Left ventricle myocardium superior (tissue), 1 donor: ENCODE measurements at regions not wholly inside any gene's neighbourhood (a gene's known extent, or its start where the extent isn't known, plus 50 kb on each side); places are given as distances from the start of the nearest gene placed in this dataset.

Experiments used
- ATAC-seq: fragments of 200-7000 bp; cut with Tn5 transposase; one replicate; pipeline ENCODE4 v1.9.1; 2020; ENCODE audit warnings: mild to moderate bottlenecking, moderate library complexity
- DNase-seq: peaks from one replicate; pipeline ENCODE4 v3.0.0-alpha.2; 2020
- intact Hi-C: fragments of 100-400 bp; cut with micrococcal nuclease; formaldehyde crosslinking; loops from one replicate; pipeline ENCODE4 v1.11.0; 2022
- donor health status: DM: no; HTN: yes; CAD: no; lungs with severe emphysema.

DNA sequence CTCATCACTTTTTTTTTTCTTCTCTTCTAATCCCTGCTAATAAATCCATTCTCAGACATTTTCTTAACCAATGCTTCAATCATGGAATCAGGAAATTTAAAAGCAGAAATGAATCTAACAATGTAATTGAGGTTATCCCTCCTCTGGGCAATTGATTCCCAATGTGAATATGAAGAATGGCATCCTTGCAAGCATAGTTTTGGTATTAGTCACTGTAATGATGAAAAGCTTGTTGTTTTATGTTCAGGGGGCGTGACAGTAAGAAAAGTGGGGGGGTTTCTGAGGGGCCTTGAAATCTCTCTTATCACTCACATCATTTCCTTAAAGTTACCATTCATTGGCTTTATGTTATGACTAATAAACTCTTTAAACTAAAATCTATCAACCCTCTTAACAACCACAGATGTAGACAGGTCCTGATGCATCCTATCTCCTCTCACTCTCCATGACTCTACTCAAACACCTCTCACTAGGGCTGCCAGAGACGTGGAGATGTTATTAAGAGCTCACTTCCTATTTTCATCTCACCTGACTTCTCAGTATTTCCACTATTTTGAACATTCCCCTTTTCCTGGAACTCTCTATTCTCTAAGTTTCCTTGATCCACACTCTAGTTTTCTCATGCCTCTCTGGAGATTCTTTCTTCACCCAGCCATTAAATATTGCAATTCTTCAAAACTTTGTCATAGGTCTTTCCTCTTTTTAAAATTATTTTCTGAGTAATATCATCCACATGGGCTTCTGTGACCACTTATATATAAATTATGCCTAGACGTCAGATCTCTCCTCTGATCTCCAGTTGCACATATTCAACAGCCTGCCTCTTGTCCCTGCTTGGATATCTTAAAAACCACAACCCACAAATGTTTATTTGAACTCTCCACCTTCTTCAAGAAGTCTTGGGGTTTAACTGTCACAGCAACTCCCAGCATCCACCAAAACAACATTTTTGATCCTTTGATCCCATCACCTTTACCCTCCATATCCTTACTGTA lies 332.9 kb downstream of the CDH2 start:
- intact Hi-C loops = no loop called here
- DNase-seq (no peak), ATAC-seq (no peak)

GRCh38 chr18:27839141-27839540 lies 337.8 kb downstream of the CDH2 start:
- ATAC-seq (no peak), DNase-seq (no peak)
- intact Hi-C loops = no loop called here

DNA sequence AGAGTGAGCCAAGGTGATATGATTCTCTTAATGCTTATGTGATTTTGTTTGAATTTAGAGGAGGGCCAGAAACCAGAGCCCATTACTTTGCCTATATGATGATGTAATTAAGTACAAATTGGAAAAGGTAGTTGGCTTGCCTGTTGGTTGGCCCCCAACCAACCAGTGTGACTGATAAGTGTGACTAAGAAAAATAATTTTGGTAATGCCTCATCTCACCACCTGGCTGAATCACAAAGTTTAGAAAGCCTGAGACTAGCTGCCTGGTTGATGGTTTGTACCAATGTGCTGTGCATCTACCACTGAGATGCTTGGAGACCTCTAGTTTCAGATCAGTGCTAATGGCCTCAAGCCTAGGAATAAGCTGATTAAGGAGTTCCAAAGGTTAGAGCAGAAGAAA lies 338.7 kb downstream of the CDH2 start:
- no peak for ATAC-seq
- DNase-seq = no peak
- intact Hi-C loops = no loop called here

DNA sequence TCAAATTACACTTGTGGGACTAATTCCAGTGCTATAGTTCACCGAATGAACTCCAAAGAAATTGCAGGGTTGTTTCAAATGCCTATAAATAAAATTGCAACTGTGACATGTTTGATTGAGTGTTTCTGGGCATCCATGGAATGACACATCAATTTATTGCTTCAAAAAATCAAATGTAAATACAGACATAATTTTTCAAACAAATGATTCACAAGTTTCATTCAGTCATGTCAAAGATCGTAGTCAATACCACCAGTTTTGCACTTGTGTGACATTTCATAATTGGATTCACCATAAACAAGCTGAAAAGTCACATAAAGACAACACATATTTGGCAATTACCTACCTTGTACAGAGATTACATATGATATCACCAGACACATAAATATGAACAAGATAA lies 350.8 kb downstream of the CDH2 start:
- DNase-seq = no peak
- no peak for ATAC-seq
- intact Hi-C loops = no loop called here

- ATAC-seq = no peak
- intact Hi-C loops = no loop called here
- no peak for DNase-seq
Measured at GRCh38 chr18:27825689-27826088, 351.2 kb downstream of the CDH2 start.

DNA sequence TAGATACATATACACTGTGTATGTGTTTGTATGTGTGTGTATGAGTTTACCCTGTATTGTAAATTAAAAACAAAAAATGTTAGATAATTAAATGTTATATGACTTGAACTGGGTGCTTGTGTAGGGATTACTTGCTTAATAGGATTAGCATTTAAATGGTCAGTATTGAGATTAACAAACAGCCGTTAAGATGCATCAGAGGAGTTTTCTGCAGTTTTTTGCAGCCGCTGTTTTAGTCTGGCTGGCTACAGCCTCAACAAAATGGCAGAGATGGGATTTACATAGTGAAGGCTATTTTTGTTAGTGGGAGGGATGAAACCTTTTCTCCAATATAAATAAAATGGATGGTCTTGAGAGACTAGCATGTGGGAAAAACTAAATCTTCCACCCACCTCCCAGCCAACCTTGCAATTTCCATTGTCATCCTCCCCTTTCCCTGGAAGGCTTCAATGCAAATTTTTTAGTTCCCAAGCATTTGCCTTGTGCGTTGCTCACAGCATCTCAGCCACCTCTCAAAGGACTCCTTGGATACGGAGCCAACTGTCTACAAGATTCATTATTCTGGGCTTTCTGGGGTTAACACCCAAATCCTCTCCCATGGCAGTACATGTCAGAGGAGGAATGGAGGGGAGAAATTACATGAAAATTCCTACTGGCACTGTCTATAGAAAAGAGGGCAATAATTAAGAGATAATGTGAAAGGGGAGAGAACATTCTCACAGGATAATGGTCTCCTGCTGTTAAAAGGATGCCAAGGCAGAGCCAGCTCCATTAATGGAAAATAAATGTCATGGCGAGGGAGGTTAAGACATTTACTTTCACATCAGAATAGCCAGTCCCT lies 351.9 kb downstream of the CDH2 start:
- intact Hi-C loops = no loop called here
- ATAC-seq (no peak), DNase-seq (no peak)

GRCh38 chr18:27824275-27824674 lies 352.7 kb downstream of the CDH2 start:
- DNase-seq (no peak), ATAC-seq (no peak)
- intact Hi-C loops = no loop called here

- intact Hi-C loops = no loop called here
- ATAC-seq = no peak
- DNase-seq = no peak
Measured at GRCh38 chr18:27823053-27823452, 353.9 kb downstream of the CDH2 start.

DNA sequence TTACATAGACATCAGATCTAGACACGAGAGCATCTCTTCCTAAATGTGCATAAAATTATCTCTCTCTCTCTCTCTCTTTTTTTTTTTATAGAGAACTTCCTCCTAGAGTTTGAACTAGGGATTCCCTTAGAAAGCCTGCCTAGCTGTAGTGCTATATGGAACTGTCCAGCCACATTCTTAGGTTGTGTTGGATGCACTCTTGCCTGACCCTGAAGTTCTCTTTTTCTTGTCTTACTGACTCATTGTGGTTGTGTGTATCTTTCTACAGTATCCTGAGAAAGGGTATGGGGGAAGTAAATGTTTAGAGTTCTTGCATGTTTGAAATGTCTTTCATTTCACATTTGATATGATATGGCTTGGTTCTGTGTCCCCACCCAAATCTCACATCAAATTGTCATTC lies 368.2 kb downstream of the CDH2 start:
- ATAC-seq (no peak), DNase-seq (no peak)
- intact Hi-C loops = no loop called here

DNA sequence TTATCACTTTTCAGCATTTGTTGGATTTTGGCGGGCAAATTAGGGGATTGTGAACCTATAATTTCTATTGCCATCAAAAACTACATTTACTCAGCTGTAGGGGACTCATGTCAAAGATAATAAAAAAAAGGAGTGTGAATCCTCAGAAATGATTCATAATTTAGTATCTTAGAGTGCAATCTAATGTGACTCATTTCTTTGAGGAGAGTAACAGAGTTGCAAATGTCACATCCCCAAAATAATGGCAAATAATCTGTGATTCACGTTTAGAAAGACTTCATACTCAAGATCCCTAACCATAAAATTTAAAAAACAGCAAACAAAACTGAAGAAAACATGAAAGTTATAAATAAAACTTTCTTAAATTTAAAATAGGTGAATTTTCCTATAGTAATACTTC lies 373.0 kb downstream of the CDH2 start:
- intact Hi-C loops = no loop called here
- ATAC-seq (no peak), DNase-seq (no peak)

DNA sequence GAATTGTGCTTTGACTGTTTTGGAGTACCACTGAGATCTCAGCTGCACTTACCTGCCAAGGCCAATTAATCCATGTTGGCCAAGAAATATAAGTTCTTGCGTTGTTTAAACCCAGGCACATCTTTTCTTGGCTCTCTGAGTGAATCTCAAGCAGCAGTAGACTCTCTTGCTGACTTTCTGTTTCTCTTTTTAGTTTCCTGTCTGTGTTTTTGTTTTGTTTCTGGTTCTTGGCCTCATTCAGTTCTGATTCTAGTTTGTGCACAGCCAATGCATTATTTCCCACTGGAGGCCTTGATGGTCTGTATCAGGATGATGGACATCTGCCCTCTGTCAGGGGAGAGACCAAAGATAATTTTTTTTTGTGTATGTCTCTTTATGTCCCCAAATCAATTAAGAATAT lies 379.4 kb downstream of the CDH2 start:
- ATAC-seq (no peak), DNase-seq (no peak)
- intact Hi-C loops = no loop called here

DNA sequence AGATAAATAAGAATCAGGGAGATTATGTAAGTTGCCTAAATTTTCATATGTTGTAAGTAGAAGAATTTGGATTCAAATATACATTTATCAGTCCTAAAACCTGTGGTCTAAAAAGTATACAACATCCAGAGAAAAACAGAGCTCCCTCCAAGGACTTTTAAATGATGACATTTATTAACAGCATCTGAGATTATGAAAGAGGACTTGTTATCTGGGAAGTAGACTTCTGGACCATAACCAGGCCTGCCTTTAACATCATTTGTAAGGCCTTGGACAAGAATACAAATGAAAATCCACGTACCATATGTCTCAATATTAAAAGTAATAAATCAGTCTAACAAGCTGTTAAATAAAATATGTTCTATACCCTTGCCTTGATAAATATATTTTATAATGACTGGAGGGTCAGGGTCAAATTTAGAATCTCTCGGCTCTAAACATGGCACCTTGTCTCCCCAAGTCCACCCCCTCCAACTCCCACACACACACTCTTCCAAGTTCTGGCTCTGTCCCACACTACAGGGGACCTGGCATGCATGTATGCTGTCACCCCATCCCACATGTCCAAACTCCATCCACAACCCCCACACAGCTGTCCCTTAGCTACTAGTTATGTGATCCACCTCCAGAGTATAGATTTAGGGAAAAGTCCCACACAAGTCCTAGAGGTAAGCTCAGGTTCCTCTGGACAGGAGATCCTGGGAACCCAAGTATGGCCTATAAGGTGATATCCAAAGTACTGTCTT lies 382.6 kb downstream of the CDH2 start:
- ATAC-seq (no peak), DNase-seq (no peak)
- intact Hi-C loops = no loop called here

GRCh38 chr18:27793013-27793785 lies 383.7 kb downstream of the CDH2 start:
- intact Hi-C loops = no loop called here
- DNase-seq (no peak), ATAC-seq (no peak)

GRCh38 chr18:27789406-27789805 lies 387.5 kb downstream of the CDH2 start:
- DNase-seq = no peak
- ATAC-seq = no peak
- intact Hi-C loops = no loop called here

GRCh38 chr18:27787547-27787946 lies 389.4 kb downstream of the CDH2 start:
- intact Hi-C loops = no loop called here
- ATAC-seq = no peak
- no peak for DNase-seq

DNA sequence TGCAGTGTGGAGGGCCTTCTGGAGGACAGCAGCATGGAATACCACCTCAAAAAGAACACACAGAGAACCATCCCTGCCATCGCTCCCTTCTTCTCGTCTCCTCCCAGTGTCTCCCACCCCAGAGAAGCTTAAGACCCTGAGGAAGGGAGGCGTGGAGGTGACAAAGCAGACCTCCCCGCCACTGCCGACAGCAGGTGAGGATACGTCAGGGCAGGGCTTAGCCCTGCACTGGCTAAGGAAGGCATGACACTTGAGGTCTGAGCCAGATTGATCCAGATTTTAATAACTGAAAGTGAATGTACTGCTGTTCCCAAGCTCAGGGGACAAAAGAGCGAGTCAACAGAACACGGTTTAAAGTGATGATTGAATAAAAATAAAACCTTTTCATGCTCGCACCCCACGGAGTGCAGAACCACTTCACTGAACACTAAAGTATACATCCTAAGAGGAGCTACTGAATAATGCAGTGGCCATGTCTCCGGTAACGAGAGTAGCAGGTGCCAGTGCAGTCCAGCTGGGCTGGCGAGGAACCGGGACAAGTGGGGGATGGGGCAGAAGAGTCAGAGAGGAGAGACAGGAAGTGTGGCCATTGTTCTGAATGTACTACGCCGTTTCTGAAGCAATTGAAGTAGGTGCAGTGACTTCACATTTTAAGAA lies 391.0 kb downstream of the CDH2 start:
- DNase-seq (no peak), ATAC-seq (no peak)
- intact Hi-C loops = no loop called here

DNA sequence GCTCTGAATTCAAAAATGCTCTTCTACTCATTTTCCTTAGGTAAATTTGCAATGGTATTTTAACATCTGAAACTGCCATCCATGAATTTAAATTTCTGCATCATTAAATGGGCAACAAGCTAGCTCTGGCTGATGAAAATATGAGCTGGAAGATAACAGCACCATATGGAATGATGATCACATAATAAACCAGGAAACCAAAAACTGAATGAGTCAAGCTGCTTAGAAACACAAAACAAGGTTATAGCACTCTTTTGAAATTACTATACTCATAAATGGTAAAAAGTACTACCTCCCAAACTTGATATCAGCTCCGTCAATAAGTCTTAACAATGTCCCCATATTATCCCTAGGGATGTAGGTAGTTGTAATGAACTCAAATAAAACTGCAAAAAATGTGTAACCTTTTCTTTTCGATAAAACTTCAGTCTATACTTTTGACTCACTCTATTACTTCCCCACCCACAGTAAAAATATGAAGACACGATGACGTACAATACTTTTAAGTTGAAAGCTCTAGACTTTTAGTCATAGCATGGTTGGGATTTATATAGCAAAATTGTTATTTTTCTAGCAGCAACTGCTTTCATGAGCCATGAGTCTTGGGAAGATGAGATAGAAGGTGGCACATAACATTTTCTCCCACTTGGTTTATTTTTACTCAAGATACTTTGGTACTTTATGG lies 396.7 kb downstream of the CDH2 start:
- DNase-seq = no peak
- no peak for ATAC-seq
- intact Hi-C loops = no loop called here

- no peak for DNase-seq
- intact Hi-C loops = no loop called here
Measured at GRCh38 chr18:27778925-27779324, 398.0 kb downstream of the CDH2 start.

More at GRCh38 chr18:27778925-27779324, 398.0 kb downstream of the CDH2 start:
- no peak for ATAC-seq
